ENCODE measurements at regions not wholly inside any gene's neighbourhood (a gene's known extent, or its start where the extent isn't known, plus 50 kb on each side); places are given as distances from the start of the nearest gene placed in this dataset.

DNA sequence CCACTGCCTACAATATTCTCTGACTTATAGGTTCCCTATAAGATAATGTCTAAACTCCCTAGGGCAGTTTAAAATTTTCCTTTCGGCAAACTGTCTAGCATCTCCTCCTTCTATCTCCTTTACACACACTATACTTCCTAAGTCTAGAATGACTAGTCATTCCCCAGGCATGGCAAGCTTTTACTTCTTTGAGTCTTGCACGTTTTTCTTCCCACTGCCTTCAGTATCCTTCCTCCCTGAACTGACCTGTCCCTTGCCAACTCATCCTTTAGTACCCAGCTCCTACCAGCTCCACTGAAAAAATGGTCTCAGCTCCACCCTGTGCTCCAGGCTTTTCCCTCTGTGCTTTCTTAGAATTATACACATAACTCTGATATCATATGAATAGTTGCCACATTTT, 93.8 kb upstream of the KBTBD8 start:
- no peak for TF ChIP-seq NR2F2 (IDR thresholded peaks at IDR 0.05)
- no peak for TF ChIP-seq GABPA (IDR thresholded peaks at IDR 0.05 in 1 of 2, conservative IDR thresholded peaks at IDR 0.05 in 1 of 2)
- TF ChIP-seq, protein P1, sequence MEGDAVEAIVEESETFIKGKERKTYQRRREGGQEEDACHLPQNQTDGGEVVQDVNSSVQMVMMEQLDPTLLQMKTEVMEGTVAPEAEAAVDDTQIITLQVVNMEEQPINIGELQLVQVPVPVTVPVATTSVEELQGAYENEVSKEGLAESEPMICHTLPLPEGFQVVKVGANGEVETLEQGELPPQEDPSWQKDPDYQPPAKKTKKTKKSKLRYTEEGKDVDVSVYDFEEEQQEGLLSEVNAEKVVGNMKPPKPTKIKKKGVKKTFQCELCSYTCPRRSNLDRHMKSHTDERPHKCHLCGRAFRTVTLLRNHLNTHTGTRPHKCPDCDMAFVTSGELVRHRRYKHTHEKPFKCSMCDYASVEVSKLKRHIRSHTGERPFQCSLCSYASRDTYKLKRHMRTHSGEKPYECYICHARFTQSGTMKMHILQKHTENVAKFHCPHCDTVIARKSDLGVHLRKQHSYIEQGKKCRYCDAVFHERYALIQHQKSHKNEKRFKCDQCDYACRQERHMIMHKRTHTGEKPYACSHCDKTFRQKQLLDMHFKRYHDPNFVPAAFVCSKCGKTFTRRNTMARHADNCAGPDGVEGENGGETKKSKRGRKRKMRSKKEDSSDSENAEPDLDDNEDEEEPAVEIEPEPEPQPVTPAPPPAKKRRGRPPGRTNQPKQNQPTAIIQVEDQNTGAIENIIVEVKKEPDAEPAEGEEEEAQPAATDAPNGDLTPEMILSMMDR (IDR thresholded peaks at IDR 0.05; ENCODE audit: low read depth, low read length, missing input control) = no peak
- TF ChIP-seq RXRA (IDR thresholded peaks at IDR 0.05) = no peak
- TF ChIP-seq EGR1 (IDR thresholded peaks at IDR 0.05; ENCODE audit: low read depth in 2 of 2) = no peak
- no peak for TF ChIP-seq RAD21 (IDR thresholded peaks at IDR 0.05)
- no peak for TF ChIP-seq TAF1 (conservative IDR thresholded peaks at IDR 0.05)
- no peak for TF ChIP-seq JUND (IDR thresholded peaks at IDR 0.05)
- no peak for TF ChIP-seq MAX (IDR thresholded peaks at IDR 0.05)
- TF ChIP-seq ATF3 (IDR thresholded peaks at IDR 0.05) = no peak
- no peak for TF ChIP-seq FOXA2 (IDR thresholded peaks at IDR 0.05)
- no peak for TF ChIP-seq ZBTB33 (IDR thresholded peaks at IDR 0.05)
- TF ChIP-seq, protein P2, sequence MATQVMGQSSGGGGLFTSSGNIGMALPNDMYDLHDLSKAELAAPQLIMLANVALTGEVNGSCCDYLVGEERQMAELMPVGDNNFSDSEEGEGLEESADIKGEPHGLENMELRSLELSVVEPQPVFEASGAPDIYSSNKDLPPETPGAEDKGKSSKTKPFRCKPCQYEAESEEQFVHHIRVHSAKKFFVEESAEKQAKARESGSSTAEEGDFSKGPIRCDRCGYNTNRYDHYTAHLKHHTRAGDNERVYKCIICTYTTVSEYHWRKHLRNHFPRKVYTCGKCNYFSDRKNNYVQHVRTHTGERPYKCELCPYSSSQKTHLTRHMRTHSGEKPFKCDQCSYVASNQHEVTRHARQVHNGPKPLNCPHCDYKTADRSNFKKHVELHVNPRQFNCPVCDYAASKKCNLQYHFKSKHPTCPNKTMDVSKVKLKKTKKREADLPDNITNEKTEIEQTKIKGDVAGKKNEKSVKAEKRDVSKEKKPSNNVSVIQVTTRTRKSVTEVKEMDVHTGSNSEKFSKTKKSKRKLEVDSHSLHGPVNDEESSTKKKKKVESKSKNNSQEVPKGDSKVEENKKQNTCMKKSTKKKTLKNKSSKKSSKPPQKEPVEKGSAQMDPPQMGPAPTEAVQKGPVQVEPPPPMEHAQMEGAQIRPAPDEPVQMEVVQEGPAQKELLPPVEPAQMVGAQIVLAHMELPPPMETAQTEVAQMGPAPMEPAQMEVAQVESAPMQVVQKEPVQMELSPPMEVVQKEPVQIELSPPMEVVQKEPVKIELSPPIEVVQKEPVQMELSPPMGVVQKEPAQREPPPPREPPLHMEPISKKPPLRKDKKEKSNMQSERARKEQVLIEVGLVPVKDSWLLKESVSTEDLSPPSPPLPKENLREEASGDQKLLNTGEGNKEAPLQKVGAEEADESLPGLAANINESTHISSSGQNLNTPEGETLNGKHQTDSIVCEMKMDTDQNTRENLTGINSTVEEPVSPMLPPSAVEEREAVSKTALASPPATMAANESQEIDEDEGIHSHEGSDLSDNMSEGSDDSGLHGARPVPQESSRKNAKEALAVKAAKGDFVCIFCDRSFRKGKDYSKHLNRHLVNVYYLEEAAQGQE (IDR thresholded peaks at IDR 0.05) = no peak
- TF ChIP-seq FOXA1 (IDR thresholded peaks at IDR 0.05) = no peak

All from liver (tissue), 3 donors.